Mesenchymal stem cell (in vitro differentiated cells and primary cell): ENCODE measurements at regions not wholly inside any gene's neighbourhood (a gene's known extent, or its start where the extent isn't known, plus 50 kb on each side); places are given as distances from the start of the nearest gene placed in this dataset.

ENCODE experiments used
- DNase-seq: peaks from one replicate; pipeline ENCODE4 v3.0.0-alpha.2; 2013
- H2AFZ ChIP-seq: one replicate; pipeline ENCODE4 v1.6.1; 2013; ENCODE audit warnings: low read depth, mild to moderate bottlenecking, control low read depth, inconsistent platforms, low read length, moderate library complexity
- H2AK5ac ChIP-seq: 2 replicates; pipeline ENCODE4 v1.6.1; 2013; ENCODE audit warnings: low read length, moderate library complexity, mild to moderate bottlenecking, inconsistent platforms; ENCODE audit not compliant: severe bottlenecking
- H2BK120ac ChIP-seq: one replicate; pipeline ENCODE4 v1.6.1; 2013; ENCODE audit warnings: low read depth, mild to moderate bottlenecking, inconsistent platforms, low read length, moderate library complexity
- H2BK12ac ChIP-seq, 2 experiments: one replicate each; pipeline ENCODE4 v1.6.1; 2013; ENCODE audit warnings: inconsistent platforms in 2 of 2, low read length in 2 of 2, mild to moderate bottlenecking in 2 of 2, moderate library complexity in 2 of 2, control low read depth in 1 of 2
- H2BK15ac ChIP-seq: one replicate; pipeline ENCODE4 v1.6.1; 2013; ENCODE audit warnings: mild to moderate bottlenecking, low read depth, inconsistent platforms; ENCODE audit not compliant: poor library complexity, severe bottlenecking
- H2BK5ac ChIP-seq: 2 replicates; pipeline ENCODE4 v1.6.1; 2013; ENCODE audit warnings: low read depth, mild to moderate bottlenecking, low read length, control low read depth, inconsistent platforms; ENCODE audit not compliant: poor library complexity, severe bottlenecking
- H3K14ac ChIP-seq, 2 experiments: one replicate each; pipeline ENCODE4 v1.6.1; 2013; ENCODE audit warnings: inconsistent platforms in 2 of 2, low read length in 2 of 2, control low read depth in 1 of 2, mild to moderate bottlenecking in 1 of 2, moderate library complexity in 1 of 2
- H3K18ac ChIP-seq, 2 experiments: one replicate each; pipeline ENCODE4 v1.6.1; 2013; ENCODE audit warnings: inconsistent platforms in 2 of 2, low read length in 2 of 2, control low read depth in 1 of 2, low read depth in 1 of 2, mild to moderate bottlenecking in 1 of 2
- H3K23ac ChIP-seq, 2 experiments: one replicate each; pipeline ENCODE4 v1.6.1; 2013; ENCODE audit warnings: inconsistent platforms in 2 of 2, low read length in 2 of 2, mild to moderate bottlenecking in 2 of 2, moderate library complexity in 2 of 2, control low read depth in 1 of 2
- H3K27ac ChIP-seq: 2 replicates; pipeline ENCODE4 v1.5.1; 2013; ENCODE audit warnings: mild to moderate bottlenecking, moderate library complexity, low read length, control low read depth, inconsistent platforms; ENCODE audit not compliant: poor library complexity, severe bottlenecking
- H3K27me3 ChIP-seq, 2 experiments: 2 replicates each; pipeline versions ENCODE4 v1.6.1 to v1.7.0; 2013; ENCODE audit warnings: low read length in 2 of 2, mild to moderate bottlenecking in 2 of 2, moderate library complexity in 2 of 2, control low read depth in 1 of 2, inconsistent platforms in 1 of 2; ENCODE audit not compliant: control insufficient read depth in 1 of 2, insufficient read depth in 1 of 2
- H3K36me3 ChIP-seq, 2 experiments: 2 replicates each; pipeline versions ENCODE4 v1.6.1 to v1.7.0; 2013; ENCODE audit warnings: low read length in 2 of 2, control low read depth in 1 of 2, inconsistent platforms in 1 of 2, low read depth in 1 of 2, mild to moderate bottlenecking in 1 of 2; ENCODE audit not compliant: insufficient read depth in 2 of 2, control insufficient read depth in 1 of 2
- H3K4ac ChIP-seq, 2 experiments: one replicate each; pipeline ENCODE4 v1.6.1; 2013; ENCODE audit warnings: inconsistent platforms in 2 of 2, low read length in 2 of 2, mild to moderate bottlenecking in 2 of 2, moderate library complexity in 2 of 2, control low read depth in 1 of 2, low read depth in 1 of 2
- H3K4me1 ChIP-seq: 2 replicates; pipeline ENCODE4 v1.6.1; 2013; ENCODE audit warnings: low read depth, low read length, control low read depth; ENCODE audit not compliant: control insufficient read depth, insufficient read depth
- H3K4me2 ChIP-seq: 2 replicates; pipeline ENCODE4 v1.6.1; 2013; ENCODE audit warnings: low read length, mild to moderate bottlenecking, inconsistent platforms; ENCODE audit not compliant: poor library complexity, severe bottlenecking
- H3K4me3 ChIP-seq, 2 experiments: 2 replicates each; pipeline versions ENCODE4 v1.5.1 to v1.7.0; 2013; ENCODE audit warnings: low read length in 2 of 2, mild to moderate bottlenecking in 2 of 2, control low read depth in 1 of 2, low read depth in 1 of 2; ENCODE audit not compliant: insufficient read depth in 1 of 2
- H3K79me1 ChIP-seq: replicated peaks from 2 replicates; pipeline ENCODE4 v1.6.1; 2013; ENCODE audit warnings: mild to moderate bottlenecking, control low read depth, low read length, inconsistent platforms; ENCODE audit not compliant: poor library complexity, severe bottlenecking
- H3K9ac ChIP-seq: 2 replicates; pipeline ENCODE4 v1.7.0; 2013; ENCODE audit warnings: mild to moderate bottlenecking, low read length, moderate library complexity
- H3K9me3 ChIP-seq: 2 replicates; pipeline ENCODE4 v1.7.0; 2013; ENCODE audit warnings: mild to moderate bottlenecking, low read length; ENCODE audit not compliant: control insufficient read depth
- H4K8ac ChIP-seq: one replicate; pipeline ENCODE4 v1.6.1; 2013; ENCODE audit warnings: inconsistent platforms, mild to moderate bottlenecking, low read length, moderate library complexity
- H4K91ac ChIP-seq: one replicate; pipeline ENCODE4 v1.6.1; 2013; ENCODE audit warnings: mild to moderate bottlenecking, low read length, inconsistent platforms
- WGBS: methylation state at CpG from one replicate; pipeline ENCODE4 v1.1.7; 2013; ENCODE audit warnings: mixed read lengths; 5-methylcytosine and 5-hydroxymethylcytosine counted together

GRCh38 chr2:100704156-100704555 lies 115.8 kb upstream of the NPAS2 start:
- H3K18ac ChIP-seq, result no peak overlapping the region
- H3K4me1 ChIP-seq, result no peaks in the 10 kb centered on the region
- no peaks in the 10 kb centered on the region for H3K79me1 ChIP-seq
- DNase-seq, result no peak
- H2AFZ ChIP-seq, result no peak overlapping the region
- no peak overlapping the region for H4K91ac ChIP-seq
- no peak overlapping the region for H4K8ac ChIP-seq
- H3K27ac ChIP-seq, result no peak overlapping the region
- no peak overlapping the region for H2BK15ac ChIP-seq
- H3K4me3 ChIP-seq, result no peak overlapping the region
- H3K4ac ChIP-seq, result no peak overlapping the region
- H2BK120ac ChIP-seq, result no peak overlapping the region
- no peaks in the 10 kb centered on the region for H3K36me3 ChIP-seq
- H3K27me3 ChIP-seq, result peaks cover 5 to 69% of the 10 kb centered on the region in 2 experiments
- H3K9me3 ChIP-seq, result peaks cover 22% of the 10 kb centered on the region
- no peak overlapping the region for H2BK12ac ChIP-seq
- no peak overlapping the region for H3K14ac ChIP-seq
- H2BK5ac ChIP-seq, result no peak overlapping the region
- H3K9ac ChIP-seq, result no peak overlapping the region
- no peak overlapping the region for H2AK5ac ChIP-seq
- no peak overlapping the region for H3K23ac ChIP-seq
- H3K4me2 ChIP-seq, result no peak overlapping the region
- WGBS, result 90% methylated on average over 7 of the region's 7 CpGs

GRCh38 chr2:100704711-100705110 lies 115.2 kb upstream of the NPAS2 start:
- Histone ChIP-seq H3K4me1 (no peaks in the 10 kb centered on the region), H3K18ac (no peak overlapping the region), H4K8ac (no peak overlapping the region), H2BK12ac (no peak overlapping the region), H3K4ac (no peak overlapping the region), H2AFZ (no peak overlapping the region), H3K36me3 (no peaks in the 10 kb centered on the region), H2BK5ac (no peak overlapping the region), H3K27ac (no peak overlapping the region), H2AK5ac (no peak overlapping the region), H4K91ac (no peak overlapping the region), H3K14ac (no peak overlapping the region), H3K23ac (no peak overlapping the region), H3K9me3 (peaks cover 16% of the 10 kb centered on the region), H3K9ac (no peak overlapping the region), H3K4me2 (no peak overlapping the region), H3K79me1 (no peaks in the 10 kb centered on the region), H2BK15ac (no peak overlapping the region), H3K27me3 (peaks cover 5 to 74% of the 10 kb centered on the region in 2 experiments), H3K4me3 (no peak overlapping the region), H2BK120ac (no peak overlapping the region)
- 88% methylated on average over 7 of the region's 8 CpGs for WGBS
- no peak for DNase-seq

GRCh38 chr2:100707016-100707947 lies 112.7 kb upstream of the NPAS2 start:
- 90% methylated on average over 21 of the region's 21 CpGs for WGBS
- Histone ChIP-seq H3K4ac (no peak overlapping the region), H3K4me3 (no peak overlapping the region), H2BK5ac (no peak overlapping the region), H3K23ac (no peak overlapping the region), H3K27me3 (peaks cover 0 to 58% of the 10 kb centered on the region in 2 experiments), H3K14ac (no peak overlapping the region), H4K8ac (no peak overlapping the region), H3K4me1 (no peaks in the 10 kb centered on the region), H3K18ac (no peak overlapping the region), H3K27ac (no peak overlapping the region), H3K9me3 (no peaks in the 10 kb centered on the region), H2BK15ac (no peak overlapping the region), H2AK5ac (no peak overlapping the region), H2BK120ac (no peak overlapping the region), H4K91ac (no peak overlapping the region), H3K9ac (no peak overlapping the region), H3K79me1 (no peaks in the 10 kb centered on the region), H2AFZ (no peak overlapping the region), H3K36me3 (no peaks in the 10 kb centered on the region), H2BK12ac (no peak overlapping the region), H3K4me2 (no peak overlapping the region)
- DNase-seq, result no peak

GRCh38 chr2:100708333-100708732 lies 111.6 kb upstream of the NPAS2 start:
- Histone ChIP-seq H3K4ac (no peak overlapping the region), H3K9ac (no peak overlapping the region), H3K27me3 (peaks cover 0 to 57% of the 10 kb centered on the region in 2 experiments), H4K8ac (no peak overlapping the region), H3K79me1 (no peaks in the 10 kb centered on the region), H3K14ac (no peak overlapping the region), H3K27ac (no peak overlapping the region), H3K9me3 (no peaks in the 10 kb centered on the region), H2AFZ (no peak overlapping the region), H4K91ac (no peak overlapping the region), H2BK12ac (no peak overlapping the region), H3K18ac (no peak overlapping the region), H3K4me1 (no peaks in the 10 kb centered on the region), H2BK120ac (no peak overlapping the region), H3K4me2 (no peak overlapping the region), H2BK5ac (no peak overlapping the region), H2BK15ac (no peak overlapping the region), H3K36me3 (no peaks in the 10 kb centered on the region), H2AK5ac (no peak overlapping the region), H3K4me3 (no peak overlapping the region), H3K23ac (no peak overlapping the region)
- no peak for DNase-seq
- 58% methylated on average over 3 of the region's 3 CpGs for WGBS
